PC-3 (cell line): ENCODE measurements at regions not wholly inside any gene's neighbourhood (a gene's known extent, or its start where the extent isn't known, plus 50 kb on each side); places are given as distances from the start of the nearest gene placed in this dataset.

Experiments
- ATAC-seq: fragments of 200-7000 bp; cut with Tn5 transposase; 2 replicates; pipeline ENCODE4 v1.9.1; 2020; ENCODE audit warnings: mild to moderate bottlenecking, moderate library complexity
- BruUV-seq: library from RNA; stranded (reverse); fragments of 400-500 nt; replicated peaks from 2 replicates; lab custom pipeline; 2021; lab: Mats Ljungman, UMichigan
- CTCF ChIA-PET: fragments of 300-600 bp; sonication (Branson Sonifier 250); formaldehyde crosslinking; loops from one replicate; lab custom pipeline; 2022; ENCODE audit warnings: antibody characterized with exemption; lab: Charles Lee
- POLR2A ChIA-PET: fragments of 300-600 bp; sonication (Branson Sonifier 250); formaldehyde crosslinking; loops from one replicate; lab custom pipeline; 2022; ENCODE audit warnings: antibody characterized with exemption; ENCODE audit not compliant: unreplicated experiment; lab: Charles Lee
- DNase-seq: peaks from one replicate; pipeline ENCODE4 v3.0.0-alpha.2; 2015
- H2AFZ ChIP-seq: fragments of 300-600 bp; sonication (generic); 2 replicates; pipeline ENCODE4 v1.6.0; 2016; ENCODE audit warnings: antibody characterized with exemption, low read length
- H3F3A ChIP-seq: fragments of 300-600 bp; sonication (generic); one replicate; pipeline ENCODE4 v1.6.0; 2017; ENCODE audit warnings: antibody characterized with exemption, low read length, control low read depth, mild to moderate bottlenecking; ENCODE audit not compliant: unreplicated experiment
- H3K27ac ChIP-seq: fragments of 300-600 bp; sonication (generic); 2 replicates; pipeline ENCODE4 v1.5.1; 2016; ENCODE audit warnings: mild to moderate bottlenecking, low read length
- H3K27me3 ChIP-seq: fragments of 300-600 bp; sonication (generic); 2 replicates; pipeline ENCODE4 v1.6.1; 2016; ENCODE audit warnings: low read length, mixed read lengths
- H3K36me3 ChIP-seq: fragments of 300-600 bp; sonication (generic); 2 replicates; pipeline ENCODE4 v1.6.1; 2016; ENCODE audit warnings: low read depth, mixed run types, low read length, mixed read lengths
- H3K4me1 ChIP-seq: fragments of 300-600 bp; sonication (generic); 2 replicates; pipeline ENCODE4 v1.5.1; 2016; ENCODE audit warnings: low read length; ENCODE audit not compliant: insufficient read depth
- H3K4me2 ChIP-seq: fragments of 300-600 bp; sonication (generic); 2 replicates; pipeline ENCODE4 v1.6.0; 2016; ENCODE audit warnings: low read length
- H3K4me3 ChIP-seq: fragments of 300-600 bp; sonication (generic); 2 replicates; pipeline ENCODE4 v1.5.1; 2016; ENCODE audit warnings: mild to moderate bottlenecking, low read length, mixed read lengths
- H3K79me2 ChIP-seq: fragments of 300-600 bp; sonication (generic); 2 replicates; pipeline ENCODE4 v1.6.1; 2017; ENCODE audit warnings: low read length, mixed read lengths
- H3K9ac ChIP-seq: fragments of 300-600 bp; sonication (generic); 2 replicates; pipeline ENCODE4 v1.6.0; 2016; ENCODE audit warnings: mild to moderate bottlenecking, low read length
- H3K9me2 ChIP-seq: fragments of 300-600 bp; sonication (generic); replicated peaks from 2 replicates; pipeline ENCODE4 v1.6.1; 2016; ENCODE audit warnings: mixed run types, low read length, mixed read lengths
- H3K9me3 ChIP-seq: fragments of 300-600 bp; sonication (generic); 2 replicates; pipeline ENCODE4 v1.6.1; 2016; ENCODE audit warnings: low read length, mixed read lengths
- H4K20me1 ChIP-seq: fragments of 300-600 bp; sonication (generic); 2 replicates; pipeline ENCODE4 v1.6.1; 2016; ENCODE audit warnings: low read length, mixed read lengths
- EZH2 ChIP-seq: fragments of 300-600 bp; sonication (generic); IDR thresholded peaks from one replicate; pipeline ENCODE4 v1.6.1; 2017; ENCODE audit warnings: antibody characterized with exemption, mild to moderate bottlenecking, low read length; ENCODE audit not compliant: unreplicated experiment
- EZH2phosphoT487 ChIP-seq: fragments of 300-600 bp; sonication (generic); IDR thresholded peaks from 2 replicates; pipeline ENCODE4 v1.6.1; 2018; ENCODE audit warnings: mild to moderate bottlenecking, antibody characterized with exemption, low read length, borderline replicate concordance
- intact Hi-C: fragments of 100-400 bp; cut with micrococcal nuclease; formaldehyde crosslinking; loops from 2 replicates; pipeline ENCODE4 v1.9.0; 2023
- TF ChIP-seq, protein P1 (sequence below): fragments of 300-600 bp; sonication (generic); conservative IDR thresholded peaks from 2 replicates; pipeline ENCODE4 v1.5.1; 2017; ENCODE audit warnings: antibody characterized with exemption, low read depth, mild to moderate bottlenecking, low read length

DNA sequence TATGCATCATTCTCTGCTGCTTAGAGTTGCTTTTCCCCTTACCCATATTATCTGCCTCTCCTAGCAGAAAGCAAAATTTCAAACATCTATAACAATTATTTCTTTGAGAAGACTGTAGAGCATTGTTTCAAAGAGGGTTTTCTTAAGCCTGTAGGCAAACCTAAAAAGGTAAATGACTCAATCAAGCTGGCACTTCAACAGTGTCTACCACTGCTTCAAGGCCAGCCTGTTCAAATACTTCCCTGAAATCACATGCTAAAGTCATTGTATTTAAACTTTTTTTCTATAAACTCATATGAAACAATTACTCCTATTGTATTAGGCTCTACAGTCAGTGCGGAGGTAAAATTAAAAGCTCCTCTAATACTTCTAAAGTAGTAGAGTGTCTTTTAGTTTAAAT, 87.1 kb downstream of the OGFRL1 start:
- DNase-seq (peak; percentile 55), ATAC-seq (peak; percentile 87)
- intact Hi-C loops, result loop anchor here (1.0 kb wide), 1 partner anchor 9 kb away; no protein-coding TSS in a partner anchor
- no peak overlapping the region for H3K9ac ChIP-seq
- no peaks in the 10 kb centered on the region for H3F3A ChIP-seq
- no peak overlapping the region for H3K4me2 ChIP-seq
- H3K79me2 ChIP-seq, result no peaks in the 10 kb centered on the region
- peaks cover 7% of the 10 kb centered on the region for H3K4me1 ChIP-seq
- no TSS peak for BruUV-seq
- H3K9me3 ChIP-seq, result no peaks in the 10 kb centered on the region
- no peak overlapping the region for H2AFZ ChIP-seq
- no peaks in the 10 kb centered on the region for H3K36me3 ChIP-seq
- TF ChIP-seq EZH2, result no peak
- no peak for TF ChIP-seq EZH2phosphoT487
- TF ChIP-seq, protein P1, sequence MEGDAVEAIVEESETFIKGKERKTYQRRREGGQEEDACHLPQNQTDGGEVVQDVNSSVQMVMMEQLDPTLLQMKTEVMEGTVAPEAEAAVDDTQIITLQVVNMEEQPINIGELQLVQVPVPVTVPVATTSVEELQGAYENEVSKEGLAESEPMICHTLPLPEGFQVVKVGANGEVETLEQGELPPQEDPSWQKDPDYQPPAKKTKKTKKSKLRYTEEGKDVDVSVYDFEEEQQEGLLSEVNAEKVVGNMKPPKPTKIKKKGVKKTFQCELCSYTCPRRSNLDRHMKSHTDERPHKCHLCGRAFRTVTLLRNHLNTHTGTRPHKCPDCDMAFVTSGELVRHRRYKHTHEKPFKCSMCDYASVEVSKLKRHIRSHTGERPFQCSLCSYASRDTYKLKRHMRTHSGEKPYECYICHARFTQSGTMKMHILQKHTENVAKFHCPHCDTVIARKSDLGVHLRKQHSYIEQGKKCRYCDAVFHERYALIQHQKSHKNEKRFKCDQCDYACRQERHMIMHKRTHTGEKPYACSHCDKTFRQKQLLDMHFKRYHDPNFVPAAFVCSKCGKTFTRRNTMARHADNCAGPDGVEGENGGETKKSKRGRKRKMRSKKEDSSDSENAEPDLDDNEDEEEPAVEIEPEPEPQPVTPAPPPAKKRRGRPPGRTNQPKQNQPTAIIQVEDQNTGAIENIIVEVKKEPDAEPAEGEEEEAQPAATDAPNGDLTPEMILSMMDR, result no peak
- H3K9me2 ChIP-seq, result no peaks in the 10 kb centered on the region
- H3K4me3 ChIP-seq, result no peak overlapping the region
- no peaks in the 10 kb centered on the region for H4K20me1 ChIP-seq
- no peaks in the 10 kb centered on the region for H3K27me3 ChIP-seq
- CTCF ChIA-PET, result no interaction called here
- POLR2A ChIA-PET, result no interaction called here
- H3K27ac ChIP-seq, result no peak overlapping the region

DNA sequence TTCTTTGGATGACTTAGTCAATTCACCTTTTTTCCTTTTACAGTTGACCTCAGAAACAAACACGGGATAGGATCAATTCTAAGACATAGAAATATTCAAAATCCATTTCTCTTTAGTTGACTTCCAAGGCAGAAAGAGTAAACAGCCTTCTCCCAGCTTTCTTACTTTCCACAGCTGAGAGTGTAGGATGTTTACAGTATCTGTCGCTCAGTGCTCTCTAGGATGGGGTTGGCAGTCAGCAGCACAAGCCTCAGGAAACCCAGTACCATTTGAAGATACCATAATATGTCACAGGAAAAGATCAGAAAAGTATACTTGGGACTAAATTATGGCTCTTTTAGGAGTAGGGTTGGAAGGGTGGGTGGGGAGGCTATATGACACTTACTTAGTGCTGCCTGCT, 88.2 kb downstream of the OGFRL1 start:
- Histone ChIP-seq H3K79me2 (no peaks in the 10 kb centered on the region), H3K4me3 (no peak overlapping the region), H3K9ac (no peak overlapping the region), H3F3A (no peaks in the 10 kb centered on the region), H3K27me3 (no peaks in the 10 kb centered on the region), H3K4me2 (no peak overlapping the region), H2AFZ (no peak overlapping the region), H4K20me1 (no peaks in the 10 kb centered on the region), H3K36me3 (no peaks in the 10 kb centered on the region), H3K9me2 (no peaks in the 10 kb centered on the region), H3K9me3 (no peaks in the 10 kb centered on the region), H3K27ac (no peak overlapping the region), H3K4me1 (peaks cover 7% of the 10 kb centered on the region)
- ChIA-PET POLR2A (no interaction called here), CTCF (no interaction called here)
- DNase-seq (no peak), ATAC-seq (no peak)
- TF ChIP-seq, protein P1, result no peak
- TF ChIP-seq EZH2phosphoT487 (no peak), EZH2 (no peak)
- BruUV-seq, result no TSS peak
- intact Hi-C loops, result no loop called here

DNA sequence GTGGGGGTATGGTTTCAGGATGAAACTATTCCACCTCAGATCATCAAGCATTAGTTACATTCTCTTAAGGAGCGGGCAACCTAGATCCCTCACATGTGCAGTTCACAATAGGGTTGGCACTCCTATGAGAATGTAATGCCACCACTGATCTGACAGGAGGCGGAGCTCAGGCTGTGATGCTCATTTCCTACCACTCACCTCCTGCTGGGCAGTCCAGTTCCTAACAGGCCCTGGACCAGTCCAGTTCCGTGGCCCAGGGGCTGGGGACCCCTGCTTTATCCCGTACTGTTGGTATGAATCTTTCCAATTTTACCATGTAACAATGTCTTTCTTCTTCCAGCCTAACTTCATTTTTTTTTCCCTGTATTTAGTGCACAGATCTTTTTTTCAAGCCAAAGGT, 94.9 kb downstream of the OGFRL1 start:
- intact Hi-C loops, result no loop called here
- Histone ChIP-seq H3K4me1 (peaks cover 30% of the 10 kb centered on the region), H3K9me3 (no peaks in the 10 kb centered on the region), H3K4me3 (no peak overlapping the region), H3K27me3 (no peaks in the 10 kb centered on the region), H3K36me3 (no peaks in the 10 kb centered on the region), H3K79me2 (no peaks in the 10 kb centered on the region), H3F3A (no peaks in the 10 kb centered on the region), H3K4me2 (no peak overlapping the region), H2AFZ (no peak overlapping the region), H4K20me1 (no peaks in the 10 kb centered on the region), H3K9ac (no peak overlapping the region), H3K9me2 (no peaks in the 10 kb centered on the region), H3K27ac (no peak overlapping the region)
- no TSS peak for BruUV-seq
- no peak for TF ChIP-seq EZH2phosphoT487
- TF ChIP-seq, protein P1, result no peak
- TF ChIP-seq EZH2, result no peak
- ATAC-seq, result no peak
- ChIA-PET CTCF (interaction anchor here (0.5 kb wide), 1 partner anchor 187 kb away, joined by 3 read pairs; no protein-coding TSS in a partner anchor), POLR2A (no interaction called here)
- DNase-seq, result no peak
